Skeletal muscle tissue (tissue), 3 donors: ENCODE measurements at regions not wholly inside any gene's neighbourhood (a gene's known extent, or its start where the extent isn't known, plus 50 kb on each side); places are given as distances from the start of the nearest gene placed in this dataset.

ENCODE experiments used
- H3K27ac ChIP-seq: one replicate; pipeline ENCODE4 v1.7.0; 2013; ENCODE audit warnings: mild to moderate bottlenecking, low read depth, low read length, inconsistent platforms
- H3K27me3 ChIP-seq, 3 donors: one replicate each; pipeline ENCODE4 v1.7.0; 2013; ENCODE audit warnings: low read length in 3 of 3; ENCODE audit not compliant: control insufficient read depth in 3 of 3, insufficient read depth in 3 of 3
- H3K36me3 ChIP-seq, 3 donors: one replicate each; pipeline ENCODE4 v1.7.0; 2013; ENCODE audit warnings: low read length in 3 of 3; ENCODE audit not compliant: control insufficient read depth in 3 of 3, insufficient read depth in 3 of 3
- H3K4me1 ChIP-seq, 3 donors: one replicate each; pipeline ENCODE4 v1.7.0; 2013; ENCODE audit warnings: low read length in 3 of 3, mild to moderate bottlenecking in 3 of 3; ENCODE audit not compliant: control insufficient read depth in 3 of 3, insufficient read depth in 3 of 3
- H3K4me3 ChIP-seq, 3 donors: one replicate each; pipeline ENCODE4 v1.7.0; 2013; ENCODE audit warnings: low read length in 3 of 3
- H3K9ac ChIP-seq, 3 donors: one replicate each; pipeline ENCODE4 v1.7.0; 2013; ENCODE audit warnings: low read length in 3 of 3, mild to moderate bottlenecking in 3 of 3, moderate library complexity in 2 of 3, low read depth in 1 of 3
- H3K9me3 ChIP-seq, 3 donors: one replicate each; pipeline ENCODE4 v1.7.0; 2013; ENCODE audit warnings: low read length in 3 of 3; ENCODE audit not compliant: control insufficient read depth in 3 of 3
- donor health status: Osteomylitis.

GRCh38 chr20:57958050-57958420 lies 248.2 kb upstream of the PMEPA1 start:
- Histone ChIP-seq H3K4me3 (no peak overlapping the region), H3K9me3 (no peaks in the 10 kb centered on the region), H3K27me3 (peaks cover 0 to 2% (median 0%) of the 10 kb centered on the region in 3 donors), H3K9ac (no peak overlapping the region), H3K4me1 (peaks cover 0 to 5% (median 4%) of the 10 kb centered on the region in 3 donors), H3K36me3 (no peaks in the 10 kb centered on the region), H3K27ac (no peak overlapping the region)

GRCh38 chr20:57957411-57958049 lies 247.7 kb upstream of the PMEPA1 start:
- Histone ChIP-seq H3K27me3 (peaks cover 0 to 2% (median 0%) of the 10 kb centered on the region in 3 donors), H3K4me3 (no peak overlapping the region), H3K9me3 (no peaks in the 10 kb centered on the region), H3K9ac (no peak overlapping the region), H3K36me3 (no peaks in the 10 kb centered on the region), H3K4me1 (peaks cover 0 to 5% (median 4%) of the 10 kb centered on the region in 3 donors), H3K27ac (no peak overlapping the region)

GRCh38 chr20:57953638-57954037 lies 243.8 kb upstream of the PMEPA1 start:
- Histone ChIP-seq H3K4me3 (no peak overlapping the region), H3K36me3 (no peaks in the 10 kb centered on the region), H3K27ac (no peak overlapping the region), H3K27me3 (no peaks in the 10 kb centered on the region), H3K9ac (no peak overlapping the region), H3K9me3 (no peaks in the 10 kb centered on the region), H3K4me1 (no peaks in the 10 kb centered on the region)

- no peak overlapping the region for H3K4me3 ChIP-seq
- no peaks in the 10 kb centered on the region for H3K36me3 ChIP-seq
- peaks cover 0 to 5% (median 2%) of the 10 kb centered on the region in 3 donors for H3K4me1 ChIP-seq
- H3K27ac ChIP-seq, result no peak overlapping the region
- H3K9ac ChIP-seq, result no peak overlapping the region
- no peaks in the 10 kb centered on the region for H3K9me3 ChIP-seq
- H3K27me3 ChIP-seq, result no peaks in the 10 kb centered on the region
These were observed 242.3 kb upstream of the PMEPA1 start for GRCh38 chr20:57952136-57952535.

GRCh38 chr20:57951549-57951948 lies 241.7 kb upstream of the PMEPA1 start:
- Histone ChIP-seq H3K27me3 (no peaks in the 10 kb centered on the region), H3K36me3 (no peaks in the 10 kb centered on the region), H3K9me3 (no peaks in the 10 kb centered on the region), H3K4me1 (peaks cover 0 to 5% (median 2%) of the 10 kb centered on the region in 3 donors), H3K4me3 (no peak overlapping the region), H3K27ac (no peak overlapping the region), H3K9ac (no peak overlapping the region)

- Histone ChIP-seq H3K27ac (no peak overlapping the region), H3K9ac (no peak overlapping the region), H3K27me3 (no peaks in the 10 kb centered on the region), H3K36me3 (no peaks in the 10 kb centered on the region), H3K4me3 (no peak overlapping the region), H3K4me1 (peaks cover 0 to 5% (median 2%) of the 10 kb centered on the region in 3 donors), H3K9me3 (no peaks in the 10 kb centered on the region)
These were observed 241.1 kb upstream of the PMEPA1 start for GRCh38 chr20:57950764-57951485.

GRCh38 chr20:57948180-57948955 lies 238.6 kb upstream of the PMEPA1 start:
- Histone ChIP-seq H3K4me3 (no peak overlapping the region), H3K36me3 (no peaks in the 10 kb centered on the region), H3K9me3 (no peaks in the 10 kb centered on the region), H3K27ac (no peak overlapping the region), H3K4me1 (peaks cover 0 to 5% (median 2%) of the 10 kb centered on the region in 3 donors), H3K9ac (no peak overlapping the region), H3K27me3 (no peaks in the 10 kb centered on the region)

- Histone ChIP-seq H3K27ac (no peak overlapping the region), H3K36me3 (no peaks in the 10 kb centered on the region), H3K9ac (no peak overlapping the region), H3K27me3 (no peaks in the 10 kb centered on the region), H3K9me3 (no peaks in the 10 kb centered on the region), H3K4me3 (no peak overlapping the region), H3K4me1 (peaks cover 0 to 5% (median 2%) of the 10 kb centered on the region in 3 donors)
These were observed 237.8 kb upstream of the PMEPA1 start for GRCh38 chr20:57947421-57948179.

GRCh38 chr20:57946559-57947315 lies 236.9 kb upstream of the PMEPA1 start:
- H3K27me3 ChIP-seq, result peaks cover 0 to 5% (median 0%) of the 10 kb centered on the region in 3 donors
- no peak overlapping the region for H3K27ac ChIP-seq
- no peaks in the 10 kb centered on the region for H3K9me3 ChIP-seq
- no peaks in the 10 kb centered on the region for H3K36me3 ChIP-seq
- no peak overlapping the region for H3K4me3 ChIP-seq
- H3K9ac ChIP-seq, result no peak overlapping the region
- peaks cover 0 to 6% (median 2%) of the 10 kb centered on the region in 3 donors for H3K4me1 ChIP-seq
